ENCODE measurements at regions not wholly inside any gene's neighbourhood (a gene's known extent, or its start where the extent isn't known, plus 50 kb on each side); places are given as distances from the start of the nearest gene placed in this dataset.

DNA sequence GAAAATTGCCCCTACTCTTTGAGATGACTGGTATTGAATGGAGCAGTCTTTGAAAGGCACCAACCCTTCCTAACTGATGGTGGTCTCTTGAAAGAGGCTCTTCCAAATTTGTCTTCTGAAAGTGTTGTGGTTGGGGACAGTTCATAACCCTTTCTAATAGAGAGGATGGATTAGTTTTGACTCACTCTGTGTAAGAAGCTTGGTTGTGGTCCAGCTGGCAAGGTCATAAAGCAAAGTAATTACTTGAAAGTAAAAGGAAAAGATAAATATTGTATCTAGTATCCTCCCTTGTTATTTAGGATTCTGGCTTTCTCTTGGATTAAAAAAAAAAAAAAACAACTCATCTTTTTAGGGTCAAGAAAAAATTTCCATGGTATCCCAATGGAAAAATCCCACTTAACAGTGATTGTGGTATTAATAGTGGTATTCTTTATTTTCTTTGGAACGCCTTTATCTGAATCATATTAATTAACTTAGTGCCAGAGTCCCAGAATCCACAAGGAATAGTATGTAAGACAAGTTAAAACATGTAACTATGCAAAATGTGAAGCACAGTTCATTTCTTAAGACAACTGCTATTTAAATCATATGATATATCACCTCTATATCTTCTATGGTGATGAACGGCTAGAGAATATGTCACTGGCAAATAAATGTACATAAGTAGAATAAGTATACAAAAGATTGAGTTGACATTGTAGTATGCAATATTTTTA, 469.3 kb upstream of the CDIN1 start:
- Histone ChIP-seq H3K36me3 (ENCODE audit: control insufficient read depth, insufficient read depth, low read length) (no peaks in the 10 kb centered on the region), H3K14ac (replicated peaks; ENCODE audit: low read depth, low read length) (no peak overlapping the region), H3K4me1 (ENCODE audit: control insufficient read depth, insufficient read depth, low read length) (peaks cover 2% of the 10 kb centered on the region; the same call in 1 of the 2 replicates), H3K23ac (ENCODE audit: low read depth, low read length) (no peak overlapping the region), H3K18ac (ENCODE audit: low read depth, low read length) (no peak overlapping the region; the same call in 1 of the 2 replicates), H3K4me2 (ENCODE audit: low read depth, low read length) (peak overlapping the region; percentile 1; the same call in 1 of the 2 replicates), H3K27me3 (ENCODE audit: control insufficient read depth, insufficient read depth, low read length) (no peaks in the 10 kb centered on the region; the same call in 1 of the 2 replicates), H4K5ac (ENCODE audit: low read depth, low read length) (no peak overlapping the region), H3K79me1 (ENCODE audit: low read depth in 1 of 2, low read length in 2 of 2) (no peaks in the 10 kb centered on the region), H3K4ac (ENCODE audit: low read depth, low read length) (no peak overlapping the region), H4K20me1 (ENCODE audit: insufficient read depth, low read length) (no peaks in the 10 kb centered on the region), H3K9me3 (ENCODE audit: control insufficient read depth, insufficient read depth, low read length) (no peaks in the 10 kb centered on the region), H2BK20ac (ENCODE audit: low read depth, low read length) (no peak overlapping the region), H3K9me1 (ENCODE audit: insufficient read depth, low read length) (no peaks in the 10 kb centered on the region), H2AK5ac (ENCODE audit: low read depth, low read length) (no peak overlapping the region), H2BK120ac (ENCODE audit: low read depth, low read length) (no peak overlapping the region), H3K56ac (ENCODE audit: extremely low read depth, insufficient read depth, low read length) (no peak overlapping the region), H4K8ac (ENCODE audit: low read depth in 2 of 2, low read length in 2 of 2) (no peak overlapping the region), H2AK9ac (replicated peaks; ENCODE audit: low read depth, low read length, poor library complexity) (no peak overlapping the region), H3K4me3 (ENCODE audit: insufficient read depth, low read depth, low read length) (no peak overlapping the region), H3K9ac (ENCODE audit: low read depth, low read length) (no peak overlapping the region), H2AFZ (replicated peaks; ENCODE audit: low read length, poor library complexity) (no peak overlapping the region), H3K27ac (ENCODE audit: insufficient read depth, low read length) (no peak overlapping the region), H2BK15ac (ENCODE audit: low read depth, low read length) (no peak overlapping the region), H4K91ac (ENCODE audit: insufficient read depth, low read depth, low read length) (no peak overlapping the region), H2BK5ac (ENCODE audit: low read depth, low read length, poor library complexity, severe bottlenecking) (no peak overlapping the region)
- POLR2A ChIA-PET (ENCODE audit: unreplicated experiment), result no interaction called here
- CTCF ChIA-PET, result no interaction called here
- WGBS, 2 experiments (ENCODE audit: extremely low coverage in 2 of 2, insufficient read length in 1 of 2), result no CpG with 5 or more reads among the region's 2 CpGs
- in situ Hi-C loops (cut with MboI; ENCODE audit: low sequenced_read_pairs) (no loop called here), dilution Hi-C loops (cut with HindIII; ENCODE audit: low sequenced_read_pairs, unreplicated experiment) (no loop called here), intact Hi-C loops (cut with micrococcal nuclease) (loop anchor here (2.0 kb wide), 1 partner anchor 61 kb away; no protein-coding TSS in a partner anchor)
- no TSS peak for BruUV-seq (replicated peaks)
- no peak for TF ChIP-seq CEBPB (IDR thresholded peaks at IDR 0.05; ENCODE audit: low read depth, low read length)
- no peak for TF ChIP-seq CHD1 (IDR thresholded peaks at IDR 0.05; ENCODE audit: low read depth, low read length)
- no peak for TF ChIP-seq NFE2L2 (IDR thresholded peaks at IDR 0.05; ENCODE audit: low read depth, low read length)
- TF ChIP-seq, protein P1, sequence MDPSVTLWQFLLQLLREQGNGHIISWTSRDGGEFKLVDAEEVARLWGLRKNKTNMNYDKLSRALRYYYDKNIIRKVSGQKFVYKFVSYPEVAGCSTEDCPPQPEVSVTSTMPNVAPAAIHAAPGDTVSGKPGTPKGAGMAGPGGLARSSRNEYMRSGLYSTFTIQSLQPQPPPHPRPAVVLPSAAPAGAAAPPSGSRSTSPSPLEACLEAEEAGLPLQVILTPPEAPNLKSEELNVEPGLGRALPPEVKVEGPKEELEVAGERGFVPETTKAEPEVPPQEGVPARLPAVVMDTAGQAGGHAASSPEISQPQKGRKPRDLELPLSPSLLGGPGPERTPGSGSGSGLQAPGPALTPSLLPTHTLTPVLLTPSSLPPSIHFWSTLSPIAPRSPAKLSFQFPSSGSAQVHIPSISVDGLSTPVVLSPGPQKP (IDR thresholded peaks at IDR 0.05; ENCODE audit: borderline replicate concordance, low read depth, low read length), result no peak
- no peak for TF ChIP-seq RFX5 (IDR thresholded peaks at IDR 0.05; ENCODE audit: low read depth, low read length)
- TF ChIP-seq, protein P2, sequence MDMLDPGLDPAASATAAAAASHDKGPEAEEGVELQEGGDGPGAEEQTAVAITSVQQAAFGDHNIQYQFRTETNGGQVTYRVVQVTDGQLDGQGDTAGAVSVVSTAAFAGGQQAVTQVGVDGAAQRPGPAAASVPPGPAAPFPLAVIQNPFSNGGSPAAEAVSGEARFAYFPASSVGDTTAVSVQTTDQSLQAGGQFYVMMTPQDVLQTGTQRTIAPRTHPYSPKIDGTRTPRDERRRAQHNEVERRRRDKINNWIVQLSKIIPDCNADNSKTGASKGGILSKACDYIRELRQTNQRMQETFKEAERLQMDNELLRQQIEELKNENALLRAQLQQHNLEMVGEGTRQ (IDR thresholded peaks at IDR 0.05; ENCODE audit: low read depth, low read length), result no peak
- TF ChIP-seq MXI1 (IDR thresholded peaks at IDR 0.05; ENCODE audit: borderline replicate concordance, low read depth, low read length), result no peak
- peak; percentile 58 for ATAC-seq (ENCODE audit: low read depth)
- DNase-seq, result peak; percentile 81

All from IMR-90 (cell line).